ENCODE measurements at regions not wholly inside any gene's neighbourhood (a gene's known extent, or its start where the extent isn't known, plus 50 kb on each side); places are given as distances from the start of the nearest gene placed in this dataset.

DNA sequence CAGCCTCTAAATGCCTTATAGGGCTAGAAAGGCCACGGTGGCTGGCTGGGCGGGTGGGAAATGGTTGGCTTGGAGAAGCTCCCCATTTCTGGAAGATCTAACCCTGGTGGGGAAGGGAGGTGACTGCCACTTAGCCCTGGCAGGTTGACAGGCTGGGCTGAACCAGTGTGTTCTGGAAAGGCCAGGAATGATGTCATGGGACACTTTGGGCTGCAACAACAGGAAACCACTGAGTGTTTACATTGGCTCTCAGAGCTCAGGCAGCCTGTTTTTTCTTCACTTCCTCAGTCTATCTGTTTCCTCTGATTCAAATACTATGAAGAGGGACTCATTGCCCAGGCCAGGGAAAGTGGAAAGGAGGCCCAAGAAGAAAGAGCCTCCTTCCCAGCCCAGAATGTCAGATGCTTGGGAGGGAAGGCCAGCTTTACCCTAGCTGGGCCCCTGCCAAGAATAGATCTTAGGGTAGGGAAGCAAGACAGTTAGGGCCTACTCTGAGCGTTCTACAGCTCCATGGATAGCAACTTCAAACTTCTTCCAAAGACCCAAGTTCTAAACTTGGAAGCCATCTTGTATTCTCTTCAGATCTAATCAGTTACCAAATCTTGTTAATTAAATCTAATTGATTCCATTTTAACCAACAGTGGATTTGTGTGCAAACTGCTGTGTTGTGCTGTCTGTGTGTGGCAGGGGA, 65.8 kb upstream of the MSN start:
- H3K79me2 ChIP-seq (replicated peaks; ENCODE audit: insufficient read depth, low read length) = no peaks in the 10 kb centered on the region
- no peaks in the 10 kb centered on the region for H3K9me3 ChIP-seq (ENCODE audit: low read length)
- no peak overlapping the region for H3K4me2 ChIP-seq (ENCODE audit: low read length)
- TF ChIP-seq, protein P1, sequence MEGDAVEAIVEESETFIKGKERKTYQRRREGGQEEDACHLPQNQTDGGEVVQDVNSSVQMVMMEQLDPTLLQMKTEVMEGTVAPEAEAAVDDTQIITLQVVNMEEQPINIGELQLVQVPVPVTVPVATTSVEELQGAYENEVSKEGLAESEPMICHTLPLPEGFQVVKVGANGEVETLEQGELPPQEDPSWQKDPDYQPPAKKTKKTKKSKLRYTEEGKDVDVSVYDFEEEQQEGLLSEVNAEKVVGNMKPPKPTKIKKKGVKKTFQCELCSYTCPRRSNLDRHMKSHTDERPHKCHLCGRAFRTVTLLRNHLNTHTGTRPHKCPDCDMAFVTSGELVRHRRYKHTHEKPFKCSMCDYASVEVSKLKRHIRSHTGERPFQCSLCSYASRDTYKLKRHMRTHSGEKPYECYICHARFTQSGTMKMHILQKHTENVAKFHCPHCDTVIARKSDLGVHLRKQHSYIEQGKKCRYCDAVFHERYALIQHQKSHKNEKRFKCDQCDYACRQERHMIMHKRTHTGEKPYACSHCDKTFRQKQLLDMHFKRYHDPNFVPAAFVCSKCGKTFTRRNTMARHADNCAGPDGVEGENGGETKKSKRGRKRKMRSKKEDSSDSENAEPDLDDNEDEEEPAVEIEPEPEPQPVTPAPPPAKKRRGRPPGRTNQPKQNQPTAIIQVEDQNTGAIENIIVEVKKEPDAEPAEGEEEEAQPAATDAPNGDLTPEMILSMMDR (IDR thresholded peaks at IDR 0.05; ENCODE audit: poor library complexity, severe bottlenecking) = no peak
- no peak for TF ChIP-seq EZH2 (IDR thresholded peaks at IDR 0.05; ENCODE audit: borderline replicate concordance, insufficient read depth, low read length, poor library complexity, severe bottlenecking)
- no peak for TF ChIP-seq EP300 (conservative IDR thresholded peaks at IDR 0.05; ENCODE audit: poor library complexity, severe bottlenecking)
- no peak for TF ChIP-seq SMC3 (conservative IDR thresholded peaks at IDR 0.05; ENCODE audit: poor library complexity)
- H3K4me3 ChIP-seq (ENCODE audit: low read length) = no peak overlapping the region
- no peaks in the 10 kb centered on the region for H3K9me2 ChIP-seq (ENCODE audit: insufficient read depth, low read length)
- no peaks in the 10 kb centered on the region for H4K20me1 ChIP-seq (ENCODE audit: insufficient read depth)
- H2AFZ ChIP-seq (ENCODE audit: low read depth, low read length) = no peak overlapping the region
- no peaks in the 10 kb centered on the region for H3F3A ChIP-seq (ENCODE audit: insufficient read depth, low read length, poor library complexity, severe bottlenecking)
- H3K36me3 ChIP-seq (ENCODE audit: insufficient read depth, low read length) = no peaks in the 10 kb centered on the region
- H3K27me3 ChIP-seq (ENCODE audit: insufficient read depth, low read depth, low read length) = no peaks in the 10 kb centered on the region
- no peak overlapping the region for H3K27ac ChIP-seq (ENCODE audit: low read length)
- no peak overlapping the region for H3K9ac ChIP-seq (ENCODE audit: low read length)

DNA sequence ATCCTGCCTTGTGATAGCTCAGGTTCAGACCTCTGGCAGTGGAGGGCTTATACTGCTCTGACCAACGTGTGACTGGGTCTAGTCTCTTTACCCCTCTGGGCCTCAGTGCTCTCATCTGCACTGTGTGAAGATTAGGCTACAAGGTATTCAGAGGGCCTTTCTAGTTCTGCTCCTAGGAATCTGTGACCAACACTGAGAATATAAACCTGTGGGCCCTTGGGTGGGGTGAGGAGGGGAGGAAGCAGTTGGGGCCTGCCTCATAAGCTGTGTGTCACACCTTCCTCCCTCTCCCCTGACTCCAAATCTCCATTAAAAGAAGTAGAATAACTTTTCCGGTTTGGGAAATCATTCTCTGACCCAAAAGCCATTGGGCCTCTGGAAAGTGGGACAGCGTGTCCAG, 66.3 kb upstream of the MSN start:
- Histone ChIP-seq H3K27ac (ENCODE audit: low read length) (no peak overlapping the region), H2AFZ (ENCODE audit: low read depth, low read length) (no peak overlapping the region)

More for the DNA sequence above, 66.3 kb upstream of the MSN start:
- Histone ChIP-seq H3K4me2 (ENCODE audit: low read length) (no peak overlapping the region), H4K20me1 (ENCODE audit: insufficient read depth) (no peaks in the 10 kb centered on the region), H3K36me3 (ENCODE audit: insufficient read depth, low read length) (no peaks in the 10 kb centered on the region), H3K4me3 (ENCODE audit: low read length) (no peak overlapping the region), H3F3A (ENCODE audit: insufficient read depth, low read length, poor library complexity, severe bottlenecking) (no peaks in the 10 kb centered on the region), H3K9me2 (ENCODE audit: insufficient read depth, low read length) (no peaks in the 10 kb centered on the region), H3K9me3 (ENCODE audit: low read length) (no peaks in the 10 kb centered on the region), H3K9ac (ENCODE audit: low read length) (no peak overlapping the region), H3K79me2 (replicated peaks; ENCODE audit: insufficient read depth, low read length) (no peaks in the 10 kb centered on the region), H3K27me3 (ENCODE audit: insufficient read depth, low read depth, low read length) (no peaks in the 10 kb centered on the region)
- TF ChIP-seq SMC3 (conservative IDR thresholded peaks at IDR 0.05; ENCODE audit: poor library complexity) = no peak
- TF ChIP-seq, protein P2, sequence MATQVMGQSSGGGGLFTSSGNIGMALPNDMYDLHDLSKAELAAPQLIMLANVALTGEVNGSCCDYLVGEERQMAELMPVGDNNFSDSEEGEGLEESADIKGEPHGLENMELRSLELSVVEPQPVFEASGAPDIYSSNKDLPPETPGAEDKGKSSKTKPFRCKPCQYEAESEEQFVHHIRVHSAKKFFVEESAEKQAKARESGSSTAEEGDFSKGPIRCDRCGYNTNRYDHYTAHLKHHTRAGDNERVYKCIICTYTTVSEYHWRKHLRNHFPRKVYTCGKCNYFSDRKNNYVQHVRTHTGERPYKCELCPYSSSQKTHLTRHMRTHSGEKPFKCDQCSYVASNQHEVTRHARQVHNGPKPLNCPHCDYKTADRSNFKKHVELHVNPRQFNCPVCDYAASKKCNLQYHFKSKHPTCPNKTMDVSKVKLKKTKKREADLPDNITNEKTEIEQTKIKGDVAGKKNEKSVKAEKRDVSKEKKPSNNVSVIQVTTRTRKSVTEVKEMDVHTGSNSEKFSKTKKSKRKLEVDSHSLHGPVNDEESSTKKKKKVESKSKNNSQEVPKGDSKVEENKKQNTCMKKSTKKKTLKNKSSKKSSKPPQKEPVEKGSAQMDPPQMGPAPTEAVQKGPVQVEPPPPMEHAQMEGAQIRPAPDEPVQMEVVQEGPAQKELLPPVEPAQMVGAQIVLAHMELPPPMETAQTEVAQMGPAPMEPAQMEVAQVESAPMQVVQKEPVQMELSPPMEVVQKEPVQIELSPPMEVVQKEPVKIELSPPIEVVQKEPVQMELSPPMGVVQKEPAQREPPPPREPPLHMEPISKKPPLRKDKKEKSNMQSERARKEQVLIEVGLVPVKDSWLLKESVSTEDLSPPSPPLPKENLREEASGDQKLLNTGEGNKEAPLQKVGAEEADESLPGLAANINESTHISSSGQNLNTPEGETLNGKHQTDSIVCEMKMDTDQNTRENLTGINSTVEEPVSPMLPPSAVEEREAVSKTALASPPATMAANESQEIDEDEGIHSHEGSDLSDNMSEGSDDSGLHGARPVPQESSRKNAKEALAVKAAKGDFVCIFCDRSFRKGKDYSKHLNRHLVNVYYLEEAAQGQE (IDR thresholded peaks at IDR 0.05; ENCODE audit: borderline replicate concordance) = no peak
- no peak for TF ChIP-seq EZH2 (IDR thresholded peaks at IDR 0.05; ENCODE audit: borderline replicate concordance, insufficient read depth, low read length, poor library complexity, severe bottlenecking)
- TF ChIP-seq, protein P1 (IDR thresholded peaks at IDR 0.05; ENCODE audit: poor library complexity, severe bottlenecking) = no peak
- no peak for TF ChIP-seq POLR2AphosphoS5 (IDR thresholded peaks at IDR 0.05)
